GM23248 (cell line): ENCODE measurements at regions not wholly inside any gene's neighbourhood (a gene's known extent, or its start where the extent isn't known, plus 50 kb on each side); places are given as distances from the start of the nearest gene placed in this dataset.

ENCODE experiments used
- DNase-seq: peaks from one replicate; pipeline ENCODE4 v3.0.0-alpha.2; 2015
- H2AFZ ChIP-seq: fragments of 200-600 bp; sonication (generic); 2 replicates; pipeline ENCODE4 v1.6.1; 2016; ENCODE audit warnings: antibody characterized with exemption
- H3F3A ChIP-seq: fragments of 200-600 bp; sonication (generic); 2 replicates; pipeline ENCODE4 v1.6.1; 2016; ENCODE audit warnings: mild to moderate bottlenecking, antibody characterized with exemption, mixed run types; ENCODE audit not compliant: insufficient read depth
- H3K27ac ChIP-seq: fragments of 200-600 bp; sonication (generic); 2 replicates; pipeline ENCODE4 v1.5.1; 2016; ENCODE audit warnings: mild to moderate bottlenecking
- H3K27me3 ChIP-seq: fragments of 200-600 bp; sonication (generic); replicated peaks from 2 replicates; pipeline ENCODE4 v1.6.1; 2016; ENCODE audit warnings: mild to moderate bottlenecking; ENCODE audit not compliant: insufficient read depth
- H3K36me3 ChIP-seq: fragments of 200-600 bp; sonication (generic); 2 replicates; pipeline ENCODE4 v1.6.1; 2016; ENCODE audit warnings: low read depth, mild to moderate bottlenecking
- H3K4me1 ChIP-seq: fragments of 200-600 bp; sonication (generic); 2 replicates; pipeline ENCODE4 v1.6.1; 2016; ENCODE audit warnings: mild to moderate bottlenecking; ENCODE audit not compliant: insufficient read depth
- H3K4me2 ChIP-seq: fragments of 200-600 bp; sonication (generic); one replicate; pipeline ENCODE4 v1.6.1; 2016; ENCODE audit warnings: mild to moderate bottlenecking; ENCODE audit not compliant: unreplicated experiment
- H3K4me3 ChIP-seq: fragments of 200-600 bp; sonication (generic); 2 replicates; pipeline ENCODE4 v1.5.1; 2016; ENCODE audit warnings: mild to moderate bottlenecking
- H3K79me2 ChIP-seq: fragments of 200-600 bp; sonication (generic); 2 replicates; pipeline ENCODE4 v1.6.1; 2016; ENCODE audit warnings: mild to moderate bottlenecking; ENCODE audit not compliant: insufficient read depth
- H3K9ac ChIP-seq: fragments of 200-600 bp; sonication (generic); 2 replicates; pipeline ENCODE4 v1.6.1; 2016; ENCODE audit warnings: mild to moderate bottlenecking
- H3K9me2 ChIP-seq: fragments of 200-600 bp; sonication (generic); 2 replicates; pipeline ENCODE4 v1.6.1; 2016; ENCODE audit warnings: mixed run types, mild to moderate bottlenecking, moderate library complexity; ENCODE audit not compliant: insufficient read depth
- H3K9me3 ChIP-seq: fragments of 200-600 bp; sonication (generic); one replicate; pipeline ENCODE4 v1.6.1; 2017; ENCODE audit warnings: low read depth
- H4K20me1 ChIP-seq: fragments of 200-600 bp; sonication (generic); 2 replicates; pipeline ENCODE4 v1.6.0; 2016; ENCODE audit not compliant: insufficient read depth
- EZH2 ChIP-seq: fragments of 200-600 bp; sonication (generic); IDR thresholded peaks from 2 replicates; pipeline ENCODE4 v1.6.1; 2018; ENCODE audit warnings: antibody characterized with exemption, mild to moderate bottlenecking; ENCODE audit not compliant: insufficient read depth, poor library complexity, severe bottlenecking
- EZH2phosphoT487 ChIP-seq: fragments of 200-600 bp; sonication (generic); IDR thresholded peaks from 2 replicates; pipeline ENCODE4 v1.6.1; 2018; ENCODE audit warnings: antibody characterized with exemption, moderate library complexity, mild to moderate bottlenecking, low read depth; ENCODE audit not compliant: insufficient read depth
- WGBS, 2 experiments: methylation state at CpG; one replicate each; pipeline ENCODE4 v1.1.6; 2015 to 2017; ENCODE audit warnings: low lambda C conversion rate in 2 of 2, low coverage in 1 of 2; ENCODE audit errors: missing lambda C conversion rate in 2 of 2; 5-methylcytosine and 5-hydroxymethylcytosine counted together
- in situ Hi-C: fragments of 300-500 bp; cut with MboI; formaldehyde crosslinking; loops from 2 replicates; pipeline ENCODE4 v1.15.0; 2020

GRCh38 chr2:2619995-2620394 is 288.9 kb upstream of the MYT1L start:
- no peaks in the 10 kb centered on the region for H3F3A ChIP-seq
- no peaks in the 10 kb centered on the region for H4K20me1 ChIP-seq
- H3K27me3 ChIP-seq = no peaks in the 10 kb centered on the region
- WGBS, 2 experiments = 57 to 63% methylated on average over 8 of the region's 8 CpGs
- no peaks in the 10 kb centered on the region for H3K4me1 ChIP-seq
- no peak overlapping the region for H3K4me2 ChIP-seq
- H2AFZ ChIP-seq = no peak overlapping the region
- H3K4me3 ChIP-seq = no peak overlapping the region
- no peaks in the 10 kb centered on the region for H3K79me2 ChIP-seq
- no peaks in the 10 kb centered on the region for H3K9me3 ChIP-seq
- no peak for DNase-seq
- TF ChIP-seq EZH2phosphoT487 = no peak
- TF ChIP-seq EZH2 = no peak
- in situ Hi-C loops = no loop called here
- H3K9me2 ChIP-seq = no peaks in the 10 kb centered on the region
- no peak overlapping the region for H3K9ac ChIP-seq
- H3K36me3 ChIP-seq = no peaks in the 10 kb centered on the region
- H3K27ac ChIP-seq = no peak overlapping the region

- Histone ChIP-seq H3K9ac (no peak overlapping the region), H3K9me3 (no peaks in the 10 kb centered on the region), H3K4me2 (no peak overlapping the region), H3K27me3 (no peaks in the 10 kb centered on the region), H3K27ac (no peak overlapping the region), H3K4me3 (no peak overlapping the region), H3K9me2 (peaks cover 4% of the 10 kb centered on the region; the same call in 1 of the 2 replicates), H3K79me2 (no peaks in the 10 kb centered on the region), H3K36me3 (no peaks in the 10 kb centered on the region), H3F3A (no peaks in the 10 kb centered on the region), H4K20me1 (no peaks in the 10 kb centered on the region), H3K4me1 (no peaks in the 10 kb centered on the region), H2AFZ (peak overlapping the region; percentile 90; the same call in 1 of the 2 replicates)
- no peak for DNase-seq
- 56 to 69% methylated on average over 9 of the region's 9 CpGs for WGBS, 2 experiments
- TF ChIP-seq EZH2phosphoT487 (no peak), EZH2 (no peak)
- in situ Hi-C loops = no loop called here
These were observed 283.4 kb upstream of the MYT1L start for GRCh38 chr2:2614452-2614851.

- H3K36me3 ChIP-seq = no peaks in the 10 kb centered on the region
- peak overlapping the region; percentile 39 for H3K27ac ChIP-seq
- no peaks in the 10 kb centered on the region for H3K9me3 ChIP-seq
- 8 to 10% methylated on average over 32 to 34 of the region's 34 CpGs for WGBS, 2 experiments
- H3K9me2 ChIP-seq = peaks cover 4% of the 10 kb centered on the region; the same call in 1 of the 2 replicates
- no peaks in the 10 kb centered on the region for H4K20me1 ChIP-seq
- H3K9ac ChIP-seq = peak overlapping the region; percentile 69
- no peaks in the 10 kb centered on the region for H3K79me2 ChIP-seq
- H2AFZ ChIP-seq = peak overlapping the region; percentile 90
- H3K4me2 ChIP-seq = peak overlapping the region; percentile 78
- no peak for TF ChIP-seq EZH2phosphoT487
- TF ChIP-seq EZH2 = no peak
- no peaks in the 10 kb centered on the region for H3K27me3 ChIP-seq
- no peaks in the 10 kb centered on the region for H3K4me1 ChIP-seq
- peak; percentile 96 for DNase-seq
- in situ Hi-C loops = no loop called here
- H3F3A ChIP-seq = no peaks in the 10 kb centered on the region
- H3K4me3 ChIP-seq = peak overlapping the region; percentile 73
These were observed 282.5 kb upstream of the MYT1L start for GRCh38 chr2:2613279-2614199.

- no peaks in the 10 kb centered on the region for H3K27me3 ChIP-seq
- TF ChIP-seq EZH2phosphoT487 (no peak), EZH2 (no peak)
- peaks cover 4% of the 10 kb centered on the region; the same call in 1 of the 2 replicates for H3K9me2 ChIP-seq
- no peaks in the 10 kb centered on the region for H3F3A ChIP-seq
- no peaks in the 10 kb centered on the region for H3K4me1 ChIP-seq
- no peak for DNase-seq
- H2AFZ ChIP-seq = no peak overlapping the region
- H4K20me1 ChIP-seq = no peaks in the 10 kb centered on the region
- H3K36me3 ChIP-seq = no peaks in the 10 kb centered on the region
- H3K9me3 ChIP-seq = no peaks in the 10 kb centered on the region
- H3K9ac ChIP-seq = no peak overlapping the region
- no peak overlapping the region for H3K27ac ChIP-seq
- in situ Hi-C loops = no loop called here
- no peak overlapping the region for H3K4me3 ChIP-seq
- no peaks in the 10 kb centered on the region for H3K79me2 ChIP-seq
- H3K4me2 ChIP-seq = no peak overlapping the region
These were observed 279.7 kb upstream of the MYT1L start for GRCh38 chr2:2610751-2611150.
